Panc1 (cell line): ENCODE measurements at regions not wholly inside any gene's neighbourhood (a gene's known extent, or its start where the extent isn't known, plus 50 kb on each side); places are given as distances from the start of the nearest gene placed in this dataset.
A peak's percentile ranks its signal among the peaks of the same experiment; 100 is the strongest.

Source experiments
- ATAC-seq: fragments of 200-7000 bp; cut with Tn5 transposase; 2 replicates; pipeline ENCODE4 v1.9.1; 2020; ENCODE audit warnings: mild to moderate bottlenecking, moderate library complexity
- BruUV-seq: library from RNA; stranded (reverse); fragments of 400-500 nt; replicated peaks from 2 replicates; lab custom pipeline; 2021; lab: Mats Ljungman, UMichigan
- CTCF ChIA-PET: fragments of 300-600 bp; sonication (Branson Sonifier 250); formaldehyde crosslinking; loops from one replicate; lab custom pipeline; 2022; ENCODE audit warnings: antibody characterized with exemption; lab: Charles Lee
- POLR2A ChIA-PET: fragments of 300-600 bp; sonication (Branson Sonifier 250); formaldehyde crosslinking; loops from one replicate; lab custom pipeline; 2022; ENCODE audit warnings: antibody characterized with exemption; lab: Charles Lee
- DNase-seq: peaks from one replicate; pipeline ENCODE4 v3.0.0-alpha.2; 2010; ENCODE audit warnings: low read depth, low spot score
- H3K27ac ChIP-seq: 2 replicates; pipeline ENCODE4 v1.5.1; 2011; ENCODE audit warnings: mild to moderate bottlenecking, low read length, inconsistent platforms
- H3K27me3 ChIP-seq: fragments of 200-500 bp; sonication (Bioruptor generic); 2 replicates; pipeline ENCODE4 v1.6.0; 2014; ENCODE audit warnings: low read length, inconsistent platforms; ENCODE audit not compliant: control insufficient read depth, insufficient read depth
- H3K36me3 ChIP-seq: fragments of 200-500 bp; sonication (Bioruptor generic); 2 replicates; pipeline ENCODE4 v1.5.1; 2014; ENCODE audit warnings: inconsistent platforms, mild to moderate bottlenecking, low read length, moderate library complexity; ENCODE audit not compliant: control insufficient read depth, insufficient read depth
- H3K4me1 ChIP-seq: 2 replicates; pipeline ENCODE4 v1.5.1; 2011; ENCODE audit warnings: inconsistent platforms, mild to moderate bottlenecking, low read length, moderate library complexity; ENCODE audit not compliant: control insufficient read depth, insufficient read depth
- H3K4me3 ChIP-seq, 2 experiments: 2 replicates each; pipeline ENCODE4 v1.5.1; 2011 to 2012; ENCODE audit warnings: low read depth in 2 of 2, low read length in 2 of 2, mild to moderate bottlenecking in 2 of 2, inconsistent platforms in 1 of 2, moderate library complexity in 1 of 2
- H3K9me3 ChIP-seq: fragments of 200-500 bp; sonication (Bioruptor generic); 2 replicates; pipeline ENCODE4 v1.5.1; 2014; ENCODE audit warnings: low read depth, mild to moderate bottlenecking, inconsistent platforms, low read length, moderate library complexity; ENCODE audit not compliant: control insufficient read depth, insufficient read depth
- CTCF ChIP-seq: fragments of 450-650 bp; IDR thresholded peaks from 2 replicates; pipeline ENCODE4 v1.5.1; 2017; ENCODE audit warnings: mild to moderate bottlenecking
- POLR2AphosphoS5 ChIP-seq: IDR thresholded peaks from 2 replicates; pipeline ENCODE4 v1.6.1; 2012; ENCODE audit warnings: mild to moderate bottlenecking, low read depth, low read length, moderate library complexity
- REST ChIP-seq, 2 experiments: IDR thresholded peaks; 2 replicates each; pipeline ENCODE4 v1.6.1; 2011 to 2012; ENCODE audit warnings: low read depth in 2 of 2, control low read depth in 1 of 2, low read length in 1 of 2, mild to moderate bottlenecking in 1 of 2, moderate library complexity in 1 of 2; ENCODE audit not compliant: insufficient read depth in 1 of 2
- SIN3A ChIP-seq: IDR thresholded peaks from 2 replicates; pipeline ENCODE4 v1.6.1; 2012; ENCODE audit warnings: low read depth, mild to moderate bottlenecking, low read length, moderate library complexity, borderline replicate concordance; ENCODE audit not compliant: insufficient read depth
- TCF7L2 ChIP-seq: IDR thresholded peaks from 2 replicates; pipeline ENCODE4 v1.6.1; 2011; ENCODE audit warnings: mild to moderate bottlenecking, low read depth, low read length, inconsistent platforms
- in situ Hi-C: cut with HindIII; loops from 2 replicates; pipeline ENCODE4 v1.10.0; 2016; ENCODE audit warnings: low sequenced_read_pairs, low pct_unique_long_range_greater_than_20kb
- intact Hi-C: fragments of 100-400 bp; cut with micrococcal nuclease; formaldehyde crosslinking; loops from one replicate; pipeline ENCODE4 v1.10.0; 2022; ENCODE audit not compliant: unreplicated experiment

GRCh38 chr18:25927830-25928229, 162.6 kb downstream of the SS18 start:
- Histone ChIP-seq H3K4me1 (no peaks in the 10 kb centered on the region), H3K27ac (no peak overlapping the region), H3K36me3 (no peaks in the 10 kb centered on the region), H3K4me3 (no peak overlapping the region), H3K9me3 (no peaks in the 10 kb centered on the region), H3K27me3 (peaks cover 2% of the 10 kb centered on the region; the same call in 1 of the 2 replicates)
- DNase-seq (no peak), ATAC-seq (no peak)
- CTCF ChIA-PET = no interaction called here
- POLR2A ChIA-PET = no interaction called here
- TF ChIP-seq CTCF (0 out of 2 replicates have a peak, but pooled peaks have one; percentile 4), POLR2AphosphoS5 (no peak)
- intact Hi-C loops = no loop called here
- BruUV-seq = no TSS peak
- in situ Hi-C loops = no loop called here

- no TSS peak for BruUV-seq
- H3K36me3 ChIP-seq = no peaks in the 10 kb centered on the region
- in situ Hi-C loops (no loop called here), intact Hi-C loops (no loop called here)
- H3K27ac ChIP-seq = no peak overlapping the region
- DNase-seq (no peak), ATAC-seq (no peak)
- no peaks in the 10 kb centered on the region for H3K4me1 ChIP-seq
- H3K27me3 ChIP-seq = no peaks in the 10 kb centered on the region; the same call in 1 of the 2 replicates
- no peak for TF ChIP-seq CTCF
- no peak overlapping the region for H3K4me3 ChIP-seq
- no peaks in the 10 kb centered on the region for H3K9me3 ChIP-seq
- ChIA-PET CTCF (no interaction called here), POLR2A (no interaction called here)
These were observed 167.2 kb downstream of the SS18 start for GRCh38 chr18:25923193-25923592.

- in situ Hi-C loops (no loop called here), intact Hi-C loops (no loop called here)
- no peak overlapping the region for H3K4me3 ChIP-seq
- no TSS peak for BruUV-seq
- ChIA-PET POLR2A (interaction anchor here (0.5 kb wide), 1 partner anchor 1426 kb away, joined by 11 read pairs; no protein-coding TSS in a partner anchor), CTCF (interaction anchor here (0.7 kb wide), 1 partner anchor 1081 kb away, joined by 3 read pairs; no protein-coding TSS in a partner anchor)
- H3K27me3 ChIP-seq = no peaks in the 10 kb centered on the region; the same call in 1 of the 2 replicates
- TF ChIP-seq REST (IDR thresholded peaks at IDR 0.05; ENCODE audit: insufficient read depth in 1 of 2, low read depth in 2 of 2, low read length in 1 of 2) = no peak
- TF ChIP-seq TCF7L2 = no peak
- TF ChIP-seq SIN3A = no peak
- TF ChIP-seq POLR2AphosphoS5 = no peak
- peak; percentile 83 for TF ChIP-seq CTCF
- peak; percentile 30 for DNase-seq
- ATAC-seq = peak; percentile 76
- H3K36me3 ChIP-seq = no peaks in the 10 kb centered on the region
- H3K27ac ChIP-seq = no peak overlapping the region
- H3K9me3 ChIP-seq = no peaks in the 10 kb centered on the region
- H3K4me1 ChIP-seq = no peaks in the 10 kb centered on the region
These were observed 168.6 kb downstream of the SS18 start for GRCh38 chr18:25921677-25922421.
